ENCODE measurements at regions not wholly inside any gene's neighbourhood (a gene's known extent, or its start where the extent isn't known, plus 50 kb on each side); places are given as distances from the start of the nearest gene placed in this dataset.

DNA sequence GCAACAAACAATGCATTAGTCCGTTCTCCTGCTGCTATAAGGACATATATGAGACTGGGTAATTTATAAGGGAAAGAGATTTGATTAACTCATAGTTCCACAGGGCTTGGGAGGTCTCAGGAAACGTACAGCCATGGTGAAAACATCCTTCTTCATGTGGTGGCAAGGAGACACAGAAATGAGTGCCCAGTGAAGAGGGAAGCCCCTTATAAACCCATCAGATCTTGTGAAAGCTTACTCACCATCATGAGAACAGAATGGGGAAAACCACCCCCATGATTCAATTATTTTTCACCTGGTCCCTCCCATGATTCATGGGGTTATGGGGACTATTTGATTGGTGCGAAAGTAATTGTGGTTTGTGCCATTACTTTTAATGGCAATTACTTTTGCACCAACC, 655.8 kb upstream of the SEMA6A start:
- no peaks in the 10 kb centered on the region for H3K4me1 Mint-ChIP-seq
- no peaks in the 10 kb centered on the region for H3K27me3 Mint-ChIP-seq
- no peak overlapping the region for H3K4me3 Mint-ChIP-seq
- ATAC-seq (replicated peaks): no peak
- no peaks in the 10 kb centered on the region for H3K36me3 Mint-ChIP-seq (ENCODE audit: low read depth)
- peaks cover 10% of the 10 kb centered on the region for H3K9me3 Mint-ChIP-seq
- H3K27ac Mint-ChIP-seq: no peak overlapping the region

DNA sequence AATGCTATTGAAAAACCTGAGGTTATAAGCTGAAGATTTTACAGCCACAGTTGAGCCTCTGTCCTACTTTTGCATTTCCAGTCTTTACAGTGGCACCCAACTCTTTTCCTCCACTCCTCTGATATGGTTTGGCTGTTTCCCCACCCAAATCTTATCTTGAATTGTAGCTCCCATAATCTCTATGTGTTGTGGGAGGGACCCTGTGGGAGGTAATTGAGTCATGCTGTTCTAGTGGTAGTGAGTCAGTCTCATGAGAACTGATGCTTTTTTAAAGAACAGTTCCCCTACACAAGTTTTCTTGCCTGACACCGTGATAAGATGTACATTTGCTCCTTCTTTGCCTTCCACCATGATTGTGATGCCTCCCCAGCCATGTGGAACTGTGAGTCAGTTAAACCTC, 646.1 kb upstream of the SEMA6A start:
- Mint-ChIP-seq H3K4me3 (no peak overlapping the region), H3K27ac (no peak overlapping the region), H3K27me3 (no peaks in the 10 kb centered on the region), H3K4me1 (no peaks in the 10 kb centered on the region), H3K9me3 (peaks cover 11% of the 10 kb centered on the region), H3K36me3 (ENCODE audit: low read depth) (no peaks in the 10 kb centered on the region)
- no peak for ATAC-seq (replicated peaks)

DNA sequence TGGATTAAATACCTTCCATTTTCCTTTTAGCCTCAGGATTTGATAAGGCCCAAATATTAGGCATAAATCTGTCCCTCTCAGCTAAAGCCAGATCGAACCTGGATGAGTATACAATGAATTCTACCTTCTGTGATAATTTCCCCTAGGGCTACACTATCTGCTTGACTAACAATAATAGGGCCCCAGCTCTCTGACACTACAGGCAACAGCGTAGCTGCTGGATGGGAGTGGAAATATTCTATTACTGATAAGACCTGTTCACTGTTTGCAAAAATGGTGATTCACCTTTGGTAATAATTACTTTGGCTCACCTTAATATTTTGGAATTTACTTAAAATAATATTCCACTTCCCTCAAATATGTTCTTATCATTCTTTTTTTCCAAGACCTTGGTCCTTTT, 644.2 kb upstream of the SEMA6A start:
- Mint-ChIP-seq H3K4me1 (no peaks in the 10 kb centered on the region), H3K27me3 (no peaks in the 10 kb centered on the region), H3K36me3 (ENCODE audit: low read depth) (no peaks in the 10 kb centered on the region), H3K4me3 (no peak overlapping the region), H3K27ac (no peak overlapping the region), H3K9me3 (peaks cover 8% of the 10 kb centered on the region)
- no peak for ATAC-seq (replicated peaks)

DNA sequence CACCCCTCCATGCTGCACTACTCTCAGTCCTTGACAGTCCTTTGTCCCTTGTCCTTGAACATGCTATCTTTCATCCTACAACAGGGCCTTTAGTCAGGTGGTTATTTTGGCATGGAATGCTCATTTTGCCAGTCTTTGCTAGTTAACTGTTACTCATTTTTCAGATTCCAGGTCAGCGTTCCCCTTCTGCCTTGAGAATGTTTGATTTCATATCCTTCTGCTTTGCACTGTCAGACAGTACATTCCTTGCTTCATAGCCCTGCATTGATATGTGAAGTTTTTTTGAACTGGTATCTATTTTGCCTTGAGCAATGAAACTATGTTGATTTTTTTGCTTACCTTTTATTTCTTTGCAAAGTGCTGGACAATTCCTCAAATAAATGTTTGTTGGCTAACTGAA, 638.2 kb upstream of the SEMA6A start:
- peaks cover 7% of the 10 kb centered on the region for H3K9me3 Mint-ChIP-seq

DNA sequence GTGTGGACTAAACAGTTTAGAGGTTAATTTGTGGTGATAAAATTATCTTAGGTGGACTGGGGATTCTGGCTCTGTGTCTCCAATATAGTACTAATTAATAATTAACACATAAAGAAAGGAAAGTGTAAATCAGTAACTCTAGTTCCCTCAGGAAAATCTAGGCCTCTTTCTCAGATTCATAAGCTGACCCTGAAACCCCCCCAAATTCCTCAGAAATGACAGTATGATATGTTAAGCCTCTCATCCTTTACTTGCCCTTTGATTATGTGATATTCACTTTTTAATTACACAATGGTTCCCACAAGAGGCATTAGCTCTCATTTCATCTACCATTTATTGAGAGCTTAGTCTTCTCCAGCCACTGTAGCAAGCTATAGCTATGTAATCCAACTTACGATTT, 636.2 kb upstream of the SEMA6A start:
- Mint-ChIP-seq H3K4me1 (no peaks in the 10 kb centered on the region), H3K27me3 (no peaks in the 10 kb centered on the region), H3K27ac (no peak overlapping the region), H3K4me3 (no peak overlapping the region), H3K9me3 (peaks cover 3% of the 10 kb centered on the region), H3K36me3 (ENCODE audit: low read depth) (no peaks in the 10 kb centered on the region)
- no peak for ATAC-seq (replicated peaks)

More for the DNA sequence above, 638.2 kb upstream of the SEMA6A start:
- H3K4me3 Mint-ChIP-seq: no peak overlapping the region
- H3K27me3 Mint-ChIP-seq: no peaks in the 10 kb centered on the region
- no peak overlapping the region for H3K27ac Mint-ChIP-seq
- no peak for ATAC-seq (replicated peaks)
- no peaks in the 10 kb centered on the region for H3K4me1 Mint-ChIP-seq
- H3K36me3 Mint-ChIP-seq (ENCODE audit: low read depth): no peaks in the 10 kb centered on the region

DNA sequence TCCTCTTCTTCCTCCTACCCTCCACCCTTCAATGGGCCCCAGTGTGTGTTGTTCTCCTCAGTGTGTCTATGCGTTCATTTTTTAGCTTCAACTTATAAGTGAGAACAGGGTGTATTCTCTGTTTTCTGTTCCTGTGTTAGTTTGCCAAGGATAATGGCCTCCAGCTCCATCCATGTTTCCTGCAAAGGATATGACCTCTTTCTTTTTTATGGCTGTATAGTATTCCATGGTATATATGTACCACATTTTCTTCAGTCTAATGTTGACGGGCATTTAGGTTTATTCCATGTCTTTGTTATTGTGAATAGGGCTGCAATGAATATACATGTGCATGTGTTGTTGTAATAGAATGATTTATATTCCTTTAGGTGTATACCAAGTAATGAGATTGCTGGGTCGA, 634.9 kb upstream of the SEMA6A start:
- no peak for ATAC-seq (replicated peaks)
- no peak overlapping the region for H3K4me3 Mint-ChIP-seq
- no peaks in the 10 kb centered on the region for H3K27me3 Mint-ChIP-seq
- peaks cover 6% of the 10 kb centered on the region for H3K9me3 Mint-ChIP-seq
- H3K4me1 Mint-ChIP-seq: no peaks in the 10 kb centered on the region
- no peak overlapping the region for H3K27ac Mint-ChIP-seq
- H3K36me3 Mint-ChIP-seq (ENCODE audit: low read depth): no peaks in the 10 kb centered on the region

DNA sequence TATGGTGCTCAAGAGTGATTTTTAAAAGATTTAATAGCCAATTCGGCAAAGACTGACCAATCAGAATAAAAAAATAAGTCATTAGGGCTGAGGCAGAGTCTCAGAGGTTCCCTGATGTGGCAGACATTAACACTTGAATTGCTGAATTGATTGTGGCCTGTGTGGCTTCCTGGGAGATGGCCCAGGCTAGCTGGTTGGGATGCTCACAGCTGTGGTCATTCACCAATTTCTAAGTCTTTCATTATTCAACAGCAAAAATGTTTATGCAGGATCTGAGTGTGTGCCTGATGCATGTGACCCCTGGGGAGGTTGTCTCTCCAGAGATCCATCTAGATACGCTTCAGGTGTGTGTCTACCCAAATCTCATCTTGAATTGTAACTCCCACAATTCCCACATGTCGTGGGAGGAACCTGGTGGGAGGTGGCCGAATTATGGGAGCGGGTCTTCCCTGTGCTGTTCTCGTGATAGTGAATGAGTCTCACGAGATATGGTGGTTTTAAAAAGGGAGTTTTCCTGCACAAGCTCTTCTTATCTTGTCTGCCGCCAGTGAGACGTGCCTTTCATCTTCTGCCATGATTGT, 632.6 kb upstream of the SEMA6A start:
- no peaks in the 10 kb centered on the region for H3K27me3 Mint-ChIP-seq
- H3K4me1 Mint-ChIP-seq: no peaks in the 10 kb centered on the region
- no peaks in the 10 kb centered on the region for H3K36me3 Mint-ChIP-seq (ENCODE audit: low read depth)
- no peak overlapping the region for H3K27ac Mint-ChIP-seq
- H3K9me3 Mint-ChIP-seq: peaks cover 8% of the 10 kb centered on the region
- H3K4me3 Mint-ChIP-seq: no peak overlapping the region
- ATAC-seq (replicated peaks): no peak

DNA sequence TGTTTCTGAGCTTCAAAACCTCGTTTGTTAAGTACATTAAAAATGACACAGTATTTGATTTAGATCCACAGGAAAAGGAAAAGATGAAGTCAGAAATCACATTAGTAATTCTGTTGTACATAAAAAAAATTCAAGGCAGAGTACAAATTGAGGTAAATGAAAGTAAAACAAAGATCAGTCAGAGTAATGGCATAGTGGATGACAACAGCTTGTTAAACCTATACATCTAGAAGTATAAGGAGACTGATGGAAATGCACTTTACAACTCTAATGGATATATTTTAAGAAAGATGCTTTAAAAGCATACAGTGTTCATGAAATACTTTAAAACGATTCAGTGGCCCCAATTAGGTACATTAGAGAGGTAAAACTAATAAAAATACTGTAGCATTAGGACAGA, 631.3 kb upstream of the SEMA6A start:
- Mint-ChIP-seq H3K27me3 (no peaks in the 10 kb centered on the region), H3K9me3 (peaks cover 11% of the 10 kb centered on the region), H3K36me3 (ENCODE audit: low read depth) (no peaks in the 10 kb centered on the region), H3K4me1 (no peaks in the 10 kb centered on the region), H3K4me3 (no peak overlapping the region), H3K27ac (no peak overlapping the region)
- no peak for ATAC-seq (replicated peaks)

DNA sequence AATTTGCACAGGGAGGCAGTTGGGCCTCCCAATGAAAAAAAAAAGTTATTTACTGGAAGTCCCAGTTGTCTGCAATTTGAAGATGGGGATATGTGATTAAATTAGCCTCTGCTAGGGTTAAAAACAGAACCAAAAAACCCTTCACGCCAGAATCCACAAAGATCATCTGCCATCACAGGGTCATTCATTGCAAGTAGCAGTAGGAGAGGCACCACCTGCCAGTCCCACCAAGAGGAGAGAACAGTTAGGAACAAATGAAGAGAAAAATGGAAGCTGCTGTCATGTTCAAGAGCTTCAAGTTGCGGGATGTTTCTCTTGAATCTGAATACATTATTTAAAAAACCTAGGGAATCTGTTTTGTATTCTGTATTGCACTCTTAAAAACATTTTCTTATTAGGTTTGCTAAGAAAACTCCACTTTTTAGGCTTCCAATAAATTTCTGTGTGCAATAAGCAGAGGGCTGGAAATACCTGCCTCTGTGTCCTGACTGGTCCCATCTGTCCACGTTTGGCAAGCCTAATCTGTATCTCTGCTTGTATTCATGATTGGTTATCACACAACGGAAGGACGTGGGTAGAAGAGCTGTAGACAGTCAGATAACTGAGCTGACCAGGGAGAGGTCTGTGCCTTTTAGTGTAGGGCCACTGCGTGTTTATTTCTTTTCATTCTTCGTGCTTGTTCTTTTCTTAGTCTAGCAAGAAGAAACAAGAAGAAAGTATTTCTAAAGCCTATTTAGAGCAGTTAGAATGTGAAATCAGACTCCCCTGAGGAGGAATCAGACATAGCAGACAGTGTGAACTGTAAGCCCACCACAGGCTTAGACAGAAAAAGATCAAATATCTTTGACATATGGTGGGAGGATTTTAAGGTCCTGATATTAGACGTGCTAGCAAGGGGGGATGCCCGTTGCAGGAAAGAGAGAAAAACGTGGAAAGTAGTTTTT, 630.6 kb upstream of the SEMA6A start:
- H3K4me1 Mint-ChIP-seq: no peaks in the 10 kb centered on the region
- H3K36me3 Mint-ChIP-seq (ENCODE audit: low read depth): no peaks in the 10 kb centered on the region
- H3K27me3 Mint-ChIP-seq: no peaks in the 10 kb centered on the region
- peaks cover 11% of the 10 kb centered on the region for H3K9me3 Mint-ChIP-seq
- H3K4me3 Mint-ChIP-seq: no peak overlapping the region
- no peak for ATAC-seq (replicated peaks)
- H3K27ac Mint-ChIP-seq: no peak overlapping the region

DNA sequence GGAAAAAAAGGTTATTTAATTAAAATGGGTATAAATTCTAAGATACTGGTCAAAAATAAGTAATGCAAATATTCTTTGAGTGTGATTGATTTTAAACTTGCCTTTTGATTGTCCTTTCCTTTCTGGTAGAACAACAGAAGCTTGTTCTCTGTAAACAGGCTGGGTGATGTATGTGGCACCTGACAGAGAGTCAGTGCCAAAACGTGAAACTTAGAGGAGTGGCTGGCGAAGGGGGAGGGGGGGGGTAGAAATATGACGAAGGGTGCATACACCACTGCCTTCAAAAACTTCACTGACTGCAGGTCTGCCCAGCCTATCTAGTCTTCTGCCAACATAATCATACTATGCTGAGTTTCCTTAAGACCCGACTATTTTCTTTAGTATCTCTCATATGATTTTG, 629.8 kb upstream of the SEMA6A start:
- H3K4me3 Mint-ChIP-seq: no peak overlapping the region
- H3K27ac Mint-ChIP-seq: no peak overlapping the region
- H3K27me3 Mint-ChIP-seq: no peaks in the 10 kb centered on the region
- H3K36me3 Mint-ChIP-seq (ENCODE audit: low read depth): no peaks in the 10 kb centered on the region
- peaks cover 9% of the 10 kb centered on the region for H3K9me3 Mint-ChIP-seq
- no peak for ATAC-seq (replicated peaks)
- no peaks in the 10 kb centered on the region for H3K4me1 Mint-ChIP-seq

DNA sequence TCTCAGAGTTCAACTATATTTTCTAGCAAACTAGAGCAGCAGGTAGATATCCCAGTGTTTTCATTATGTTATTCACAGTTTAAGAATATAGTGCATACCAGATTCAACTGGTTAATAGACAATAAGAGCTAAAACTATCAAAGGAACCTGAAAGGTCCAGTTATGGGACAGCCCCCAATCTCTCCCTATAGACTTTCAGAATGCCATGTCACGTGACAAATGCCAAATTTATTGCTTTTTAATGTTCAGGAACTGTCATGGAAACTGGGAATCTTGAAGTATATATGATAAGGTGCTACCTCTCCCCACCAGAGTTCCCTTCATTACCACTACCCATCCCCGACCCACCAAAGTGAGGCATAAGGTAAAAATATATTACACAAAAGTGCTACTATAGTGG, 629.0 kb upstream of the SEMA6A start:
- Mint-ChIP-seq H3K9me3 (peaks cover 7% of the 10 kb centered on the region), H3K4me1 (no peaks in the 10 kb centered on the region), H3K27ac (no peak overlapping the region), H3K27me3 (no peaks in the 10 kb centered on the region), H3K36me3 (ENCODE audit: low read depth) (no peaks in the 10 kb centered on the region), H3K4me3 (no peak overlapping the region)
- ATAC-seq (replicated peaks): no peak

DNA sequence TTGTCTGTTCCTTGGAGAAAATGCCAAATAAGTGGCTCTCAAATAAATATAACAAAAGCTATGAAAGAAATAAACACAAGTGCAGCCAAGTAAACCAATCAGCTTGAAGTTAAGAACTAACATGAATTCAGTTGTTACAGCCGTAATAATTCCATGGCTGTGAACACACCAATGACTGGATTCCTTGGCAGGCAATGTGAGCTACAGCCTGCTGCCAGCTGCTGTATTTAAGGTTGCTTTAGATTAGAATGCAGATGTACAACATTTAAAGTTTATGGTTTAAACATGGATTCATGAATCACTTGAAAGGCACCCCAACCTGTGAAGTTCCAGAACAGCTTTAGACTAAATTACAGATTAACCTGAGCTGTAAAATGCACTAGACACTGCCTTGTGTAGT, 626.4 kb upstream of the SEMA6A start:
- Mint-ChIP-seq H3K9me3 (peaks cover 7% of the 10 kb centered on the region), H3K4me3 (no peak overlapping the region), H3K36me3 (ENCODE audit: low read depth) (no peaks in the 10 kb centered on the region), H3K27me3 (no peaks in the 10 kb centered on the region), H3K27ac (no peak overlapping the region), H3K4me1 (no peaks in the 10 kb centered on the region)
- no peak for ATAC-seq (replicated peaks)

DNA sequence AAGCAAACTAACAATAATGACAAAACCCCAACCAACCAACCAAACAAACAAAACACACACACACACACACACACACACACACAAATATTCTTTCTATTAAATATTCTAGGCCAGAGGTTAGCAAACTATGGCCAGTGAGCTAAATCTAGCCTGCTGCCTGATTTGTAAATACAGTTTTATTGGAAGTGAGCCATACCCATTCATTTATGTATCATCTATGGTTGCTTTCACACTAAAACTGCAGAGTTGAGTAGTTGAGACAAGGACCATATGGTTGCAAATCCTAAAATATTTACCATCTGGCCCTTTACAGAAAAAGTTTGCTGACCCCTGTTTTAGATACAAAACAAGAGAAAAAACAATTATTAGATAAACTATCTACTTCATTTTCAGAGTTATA, 620.5 kb upstream of the SEMA6A start:
- H3K9me3 Mint-ChIP-seq: no peaks in the 10 kb centered on the region
- no peaks in the 10 kb centered on the region for H3K27me3 Mint-ChIP-seq
- no peak overlapping the region for H3K4me3 Mint-ChIP-seq
- ATAC-seq (replicated peaks): no peak
- no peaks in the 10 kb centered on the region for H3K4me1 Mint-ChIP-seq
- H3K36me3 Mint-ChIP-seq (ENCODE audit: low read depth): no peaks in the 10 kb centered on the region
- H3K27ac Mint-ChIP-seq: no peak overlapping the region

DNA sequence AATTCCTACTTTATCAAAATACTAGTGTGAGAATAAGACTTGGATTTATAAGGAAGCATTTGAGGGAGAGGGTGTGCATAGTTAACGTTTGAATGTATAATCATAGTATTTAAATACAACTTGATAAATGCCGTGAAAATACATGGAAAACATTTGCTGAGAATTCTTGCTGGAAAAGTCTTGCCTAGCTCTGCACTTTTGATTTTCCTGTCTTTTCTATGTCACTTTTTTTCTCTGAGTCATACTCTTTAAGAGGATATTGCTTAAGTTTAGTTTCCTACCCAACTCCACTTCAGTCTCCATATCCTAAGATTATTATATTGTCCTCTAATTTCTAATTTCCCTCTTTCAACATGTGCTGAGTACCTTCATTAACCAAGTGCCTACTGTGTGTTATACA, 616.6 kb upstream of the SEMA6A start:
- Mint-ChIP-seq H3K9me3 (no peaks in the 10 kb centered on the region), H3K27me3 (no peaks in the 10 kb centered on the region), H3K4me1 (no peaks in the 10 kb centered on the region), H3K27ac (no peak overlapping the region), H3K36me3 (ENCODE audit: low read depth) (no peaks in the 10 kb centered on the region), H3K4me3 (no peak overlapping the region)
- no peak for ATAC-seq (replicated peaks)

DNA sequence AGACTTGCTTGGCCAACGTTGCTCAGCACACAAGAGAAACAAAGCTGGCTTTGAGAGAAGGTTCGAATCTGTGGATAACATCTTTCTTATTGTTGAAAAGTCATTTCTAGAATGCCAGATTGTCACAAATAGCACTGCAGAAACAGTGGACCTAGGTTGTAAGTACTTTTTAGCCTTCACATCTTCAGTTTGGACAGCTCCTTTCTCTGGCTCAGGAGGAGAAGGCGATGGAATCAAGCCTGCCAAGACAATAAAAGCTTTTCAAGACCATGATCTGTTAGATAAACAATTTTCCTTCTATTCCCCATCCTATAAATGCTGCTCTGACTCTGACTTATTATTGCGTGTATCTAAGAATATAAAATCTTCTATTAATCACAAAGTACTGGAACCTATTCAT, 615.2 kb upstream of the SEMA6A start:
- peaks cover under 1% of the 10 kb centered on the region for H3K9me3 Mint-ChIP-seq
- no peak overlapping the region for H3K27ac Mint-ChIP-seq
- ATAC-seq (replicated peaks): no peak
- no peaks in the 10 kb centered on the region for H3K36me3 Mint-ChIP-seq (ENCODE audit: low read depth)
- no peaks in the 10 kb centered on the region for H3K4me1 Mint-ChIP-seq
- H3K4me3 Mint-ChIP-seq: no peak overlapping the region
- no peaks in the 10 kb centered on the region for H3K27me3 Mint-ChIP-seq
